Ishikawa (cell line): ENCODE measurements at regions not wholly inside any gene's neighbourhood (a gene's known extent, or its start where the extent isn't known, plus 50 kb on each side); places are given as distances from the start of the nearest gene placed in this dataset.

Experiments used
- CEBPB ChIP-seq: IDR thresholded peaks from 2 replicates; pipeline ENCODE4 v1.6.1; 2012
- CREB1 ChIP-seq: IDR thresholded peaks from 2 replicates; pipeline ENCODE4 v1.6.1; 2012; ENCODE audit warnings: low read depth
- EGR1 ChIP-seq: IDR thresholded peaks from 2 replicates; pipeline ENCODE4 v1.6.1; 2012
- EP300 ChIP-seq: IDR thresholded peaks from 2 replicates; pipeline ENCODE4 v1.6.1; 2012; ENCODE audit warnings: borderline replicate concordance
- RAD21 ChIP-seq: IDR thresholded peaks from 2 replicates; pipeline ENCODE4 v1.6.1; 2012; ENCODE audit warnings: low read depth
- TAF1 ChIP-seq: IDR thresholded peaks from 2 replicates; pipeline ENCODE4 v1.6.1; 2012; ENCODE audit warnings: low read depth, mild to moderate bottlenecking
- TCF12 ChIP-seq: IDR thresholded peaks from 2 replicates; pipeline ENCODE4 v1.6.1; 2012; ENCODE audit warnings: low read depth
- ZBTB7A ChIP-seq: IDR thresholded peaks from 2 replicates; pipeline ENCODE4 v1.6.1; 2012; ENCODE audit warnings: low read depth
- TF ChIP-seq, protein P1 (sequence below): IDR thresholded peaks from 2 replicates; pipeline ENCODE4 v1.6.1; 2012
- TF ChIP-seq, protein P2 (sequence below): IDR thresholded peaks from 2 replicates; pipeline ENCODE4 v1.6.1; 2012; ENCODE audit warnings: low read depth, mild to moderate bottlenecking
- TF ChIP-seq, protein P3 (sequence below): IDR thresholded peaks from 2 replicates; pipeline ENCODE4 v1.6.1; 2012

DNA sequence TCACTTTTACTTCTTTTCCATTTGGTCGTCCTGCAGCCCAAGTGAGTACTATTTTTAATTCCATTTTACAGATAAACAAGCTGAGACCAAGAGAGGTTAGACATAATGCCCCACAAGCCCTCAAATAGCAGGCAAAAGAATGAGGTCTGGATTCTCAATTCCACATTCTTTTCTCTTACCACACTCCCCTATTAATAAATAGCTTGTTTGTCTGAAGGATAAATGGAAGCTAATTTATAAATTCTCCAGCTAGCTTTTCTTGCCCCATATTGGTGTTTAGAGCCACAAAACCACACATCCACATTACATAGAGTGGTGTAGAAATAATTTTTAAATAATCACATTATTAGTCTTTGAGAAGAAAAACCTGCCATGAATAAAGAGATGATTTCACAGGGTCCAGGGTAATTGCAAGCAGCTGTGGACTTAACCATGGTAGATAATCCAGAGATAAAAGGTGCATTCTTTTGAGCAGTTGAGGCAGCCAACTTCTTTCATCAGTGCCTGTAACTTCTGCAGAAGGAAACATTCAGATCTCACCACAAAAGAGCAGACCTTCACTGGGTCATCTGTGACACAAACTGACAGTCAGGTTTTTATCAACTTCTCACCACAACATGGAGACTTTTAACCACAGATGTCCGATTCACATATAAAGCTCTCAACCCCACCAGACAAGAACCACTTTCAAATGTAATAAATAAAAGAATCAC is 313.4 kb upstream of the STT3B start:
- TF ChIP-seq TCF12 (no peak), EGR1 (no peak), CEBPB (no peak), TAF1 (no peak), EP300 (no peak), CREB1 (no peak), RAD21 (no peak), ZBTB7A (no peak)
- TF ChIP-seq, protein P1, sequence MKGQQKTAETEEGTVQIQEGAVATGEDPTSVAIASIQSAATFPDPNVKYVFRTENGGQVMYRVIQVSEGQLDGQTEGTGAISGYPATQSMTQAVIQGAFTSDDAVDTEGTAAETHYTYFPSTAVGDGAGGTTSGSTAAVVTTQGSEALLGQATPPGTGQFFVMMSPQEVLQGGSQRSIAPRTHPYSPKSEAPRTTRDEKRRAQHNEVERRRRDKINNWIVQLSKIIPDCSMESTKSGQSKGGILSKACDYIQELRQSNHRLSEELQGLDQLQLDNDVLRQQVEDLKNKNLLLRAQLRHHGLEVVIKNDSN = no peak
- TF ChIP-seq, protein P2, sequence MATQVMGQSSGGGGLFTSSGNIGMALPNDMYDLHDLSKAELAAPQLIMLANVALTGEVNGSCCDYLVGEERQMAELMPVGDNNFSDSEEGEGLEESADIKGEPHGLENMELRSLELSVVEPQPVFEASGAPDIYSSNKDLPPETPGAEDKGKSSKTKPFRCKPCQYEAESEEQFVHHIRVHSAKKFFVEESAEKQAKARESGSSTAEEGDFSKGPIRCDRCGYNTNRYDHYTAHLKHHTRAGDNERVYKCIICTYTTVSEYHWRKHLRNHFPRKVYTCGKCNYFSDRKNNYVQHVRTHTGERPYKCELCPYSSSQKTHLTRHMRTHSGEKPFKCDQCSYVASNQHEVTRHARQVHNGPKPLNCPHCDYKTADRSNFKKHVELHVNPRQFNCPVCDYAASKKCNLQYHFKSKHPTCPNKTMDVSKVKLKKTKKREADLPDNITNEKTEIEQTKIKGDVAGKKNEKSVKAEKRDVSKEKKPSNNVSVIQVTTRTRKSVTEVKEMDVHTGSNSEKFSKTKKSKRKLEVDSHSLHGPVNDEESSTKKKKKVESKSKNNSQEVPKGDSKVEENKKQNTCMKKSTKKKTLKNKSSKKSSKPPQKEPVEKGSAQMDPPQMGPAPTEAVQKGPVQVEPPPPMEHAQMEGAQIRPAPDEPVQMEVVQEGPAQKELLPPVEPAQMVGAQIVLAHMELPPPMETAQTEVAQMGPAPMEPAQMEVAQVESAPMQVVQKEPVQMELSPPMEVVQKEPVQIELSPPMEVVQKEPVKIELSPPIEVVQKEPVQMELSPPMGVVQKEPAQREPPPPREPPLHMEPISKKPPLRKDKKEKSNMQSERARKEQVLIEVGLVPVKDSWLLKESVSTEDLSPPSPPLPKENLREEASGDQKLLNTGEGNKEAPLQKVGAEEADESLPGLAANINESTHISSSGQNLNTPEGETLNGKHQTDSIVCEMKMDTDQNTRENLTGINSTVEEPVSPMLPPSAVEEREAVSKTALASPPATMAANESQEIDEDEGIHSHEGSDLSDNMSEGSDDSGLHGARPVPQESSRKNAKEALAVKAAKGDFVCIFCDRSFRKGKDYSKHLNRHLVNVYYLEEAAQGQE = no peak
- TF ChIP-seq, protein P3, sequence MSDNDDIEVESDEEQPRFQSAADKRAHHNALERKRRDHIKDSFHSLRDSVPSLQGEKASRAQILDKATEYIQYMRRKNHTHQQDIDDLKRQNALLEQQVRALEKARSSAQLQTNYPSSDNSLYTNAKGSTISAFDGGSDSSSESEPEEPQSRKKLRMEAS = no peak
